Natural killer cell (primary cell): ENCODE measurements at regions not wholly inside any gene's neighbourhood (a gene's known extent, or its start where the extent isn't known, plus 50 kb on each side); places are given as distances from the start of the nearest gene placed in this dataset.

Experiments used
- ATAC-seq, 3 donors: fragments of 150-1000 bp in 2 of 3; fragments of 200-7000 bp in 1 of 3; cut with Tn5 transposase; 1 replicate in 1 of 3; 2 replicates in 2 of 3; pipeline ENCODE4 v1.10.0; 2021; ENCODE audit warnings: mild to moderate bottlenecking in 2 of 3, moderate library complexity in 2 of 3
- DNase-seq, 2 donors: peaks; one replicate each; pipeline versions ENCODE4 v3.0.0 to v3.0.0-alpha.2; 2013 to 2021; ENCODE audit warnings: mixed read lengths in 1 of 2
- H3K27ac ChIP-seq: one replicate; pipeline ENCODE4 v1.5.1; 2013; ENCODE audit warnings: mild to moderate bottlenecking, low read length
- H3K27me3 ChIP-seq: one replicate; pipeline ENCODE4 v1.6.1; 2013; ENCODE audit warnings: low read length; ENCODE audit not compliant: control insufficient read depth, insufficient read depth
- H3K36me3 ChIP-seq: one replicate; pipeline ENCODE4 v1.6.1; 2013; ENCODE audit warnings: low read length; ENCODE audit not compliant: control insufficient read depth, insufficient read depth
- H3K4me1 ChIP-seq: one replicate; pipeline ENCODE4 v1.6.1; 2013; ENCODE audit warnings: low read length; ENCODE audit not compliant: control insufficient read depth, insufficient read depth
- H3K4me3 ChIP-seq: one replicate; pipeline ENCODE4 v1.5.1; 2013; ENCODE audit warnings: low read length
- H3K9me3 ChIP-seq: one replicate; pipeline ENCODE4 v1.6.1; 2013; ENCODE audit warnings: low read length; ENCODE audit not compliant: control insufficient read depth, insufficient read depth
- H3K27ac Mint-ChIP-seq, 2 donors: one replicate each; pipeline ENCODE4 v1.8.0; 2022; ENCODE audit warnings: mild to moderate bottlenecking in 2 of 2, mixed read lengths in 2 of 2, moderate library complexity in 1 of 2
- H3K27me3 Mint-ChIP-seq, 2 donors: one replicate each; pipeline ENCODE4 v1.8.0; 2022; ENCODE audit warnings: low read depth in 2 of 2, mixed read lengths in 2 of 2
- H3K36me3 Mint-ChIP-seq: one replicate; pipeline ENCODE4 v1.8.0; 2022; ENCODE audit warnings: mixed read lengths
- H3K4me1 Mint-ChIP-seq, 2 donors: one replicate each; pipeline ENCODE4 v1.8.0; 2022; ENCODE audit warnings: mixed read lengths in 2 of 2
- H3K4me3 Mint-ChIP-seq: one replicate; pipeline ENCODE4 v1.8.0; 2022; ENCODE audit warnings: mild to moderate bottlenecking, moderate library complexity, mixed read lengths
- H3K9me3 Mint-ChIP-seq, 2 donors: one replicate each; pipeline ENCODE4 v1.8.0; 2022; ENCODE audit warnings: mixed read lengths in 2 of 2
- CTCF ChIP-seq: fragments of 200-600 bp; IDR thresholded peaks from one replicate; pipeline ENCODE4 v1.8.0; 2022; ENCODE audit warnings: antibody characterized with exemption
- WGBS: methylation state at CpG from one replicate; pipeline ENCODE4 v1.1.7; 2013; ENCODE audit warnings: missing lambda C conversion rate; ENCODE audit not compliant: insufficient coverage; 5-methylcytosine and 5-hydroxymethylcytosine counted together
- intact Hi-C: fragments of 100-400 bp; cut with micrococcal nuclease; formaldehyde crosslinking; loops from one replicate; pipeline ENCODE4 v1.14.2; 2022

- Mint-ChIP-seq H3K27me3 (peaks cover 8% of the 10 kb centered on the region in 2 donors), H3K9me3 (no peaks in the 10 kb centered on the region), H3K4me3 (peak overlapping the region; percentile 21), H3K36me3 (no peaks in the 10 kb centered on the region), H3K4me1 (peaks cover 21 to 32% of the 10 kb centered on the region in 2 donors), H3K27ac (no peak overlapping the region)
- Histone ChIP-seq H3K4me3 (no peak overlapping the region), H3K9me3 (no peaks in the 10 kb centered on the region), H3K4me1 (peaks cover 8% of the 10 kb centered on the region), H3K27ac (no peak overlapping the region), H3K27me3 (no peaks in the 10 kb centered on the region), H3K36me3 (no peaks in the 10 kb centered on the region)
- no peak for TF ChIP-seq CTCF
- 50% methylated on average over 5 of the region's 6 CpGs for WGBS
- intact Hi-C loops = no loop called here
- DNase-seq (no peak), ATAC-seq (peak; percentile 51 to 72 (median 67))
Measured at GRCh38 chr5:67355120-67355713, 158.6 kb upstream of the CD180 start.

- no peak overlapping the region for H3K4me3 Mint-ChIP-seq
- no peaks in the 10 kb centered on the region for H3K9me3 Mint-ChIP-seq
- H3K4me3 ChIP-seq = no peak overlapping the region
- H3K27me3 Mint-ChIP-seq = peaks cover 8% of the 10 kb centered on the region in 2 donors
- no peaks in the 10 kb centered on the region for H3K36me3 Mint-ChIP-seq
- intact Hi-C loops = no loop called here
- 82% methylated on average over 10 of the region's 10 CpGs for WGBS
- H3K27me3 ChIP-seq = no peaks in the 10 kb centered on the region
- no peak for ATAC-seq
- H3K27ac ChIP-seq = no peak overlapping the region
- no peaks in the 10 kb centered on the region for H3K36me3 ChIP-seq
- H3K4me1 ChIP-seq = peaks cover 12% of the 10 kb centered on the region
- peaks cover 16 to 26% of the 10 kb centered on the region in 2 donors for H3K4me1 Mint-ChIP-seq
- no peak for DNase-seq
- no peaks in the 10 kb centered on the region for H3K9me3 ChIP-seq
- no peak for TF ChIP-seq CTCF
- H3K27ac Mint-ChIP-seq = no peak overlapping the region
Measured at GRCh38 chr5:67353500-67354450, 157.2 kb upstream of the CD180 start.

GRCh38 chr5:67350618-67351201 lies 154.1 kb upstream of the CD180 start:
- Mint-ChIP-seq H3K4me1 (peaks cover 16 to 26% of the 10 kb centered on the region in 2 donors), H3K27ac (peak overlapping the region; percentile 24 to 82), H3K36me3 (no peaks in the 10 kb centered on the region), H3K9me3 (no peaks in the 10 kb centered on the region), H3K4me3 (peak overlapping the region; percentile 86), H3K27me3 (peaks cover 6 to 16% of the 10 kb centered on the region in 2 donors)
- Histone ChIP-seq H3K27me3 (no peaks in the 10 kb centered on the region), H3K4me3 (no peak overlapping the region), H3K27ac (peak overlapping the region; percentile 3), H3K36me3 (no peaks in the 10 kb centered on the region), H3K9me3 (no peaks in the 10 kb centered on the region), H3K4me1 (peaks cover 12% of the 10 kb centered on the region)
- peak in 1 of 2 donors; percentile 49 for DNase-seq
- peak; percentile 59 to 81 (median 63) for ATAC-seq
- 34% methylated on average over 11 of the region's 12 CpGs for WGBS
- intact Hi-C loops = no loop called here
- TF ChIP-seq CTCF = no peak
